ENCODE measurements at regions not wholly inside any gene's neighbourhood (a gene's known extent, or its start where the extent isn't known, plus 50 kb on each side); places are given as distances from the start of the nearest gene placed in this dataset.

GRCh38 chr15:29196722-29197121, 72.9 kb downstream of the NSMCE3 start:
- TF ChIP-seq CTCF (IDR thresholded peaks at IDR 0.05; ENCODE audit: low read depth, low read length) (no peak), EZH2phosphoT487 (IDR thresholded peaks at IDR 0.05; ENCODE audit: low read depth) (no peak)
